Neural cell (in vitro differentiated cells): ENCODE measurements at regions not wholly inside any gene's neighbourhood (a gene's known extent, or its start where the extent isn't known, plus 50 kb on each side); places are given as distances from the start of the nearest gene placed in this dataset.
"Not testable (repeated sequence)": the region's sequence is repeated elsewhere in the genome, so short reads cannot be mapped to it uniquely, and the experiment has no call there.

ENCODE experiments used
- CTCF ChIP-seq: fragments of 450-650 bp; IDR thresholded peaks from 2 replicates; pipeline ENCODE4 v1.5.1; 2014; ENCODE audit warnings: antibody characterized with exemption, mild to moderate bottlenecking, moderate library complexity; ENCODE audit not compliant: poor library complexity, severe bottlenecking
- EP300 ChIP-seq: fragments of 450-650 bp; conservative IDR thresholded peaks from 2 replicates; pipeline ENCODE4 v1.6.1; 2014; ENCODE audit warnings: antibody characterized with exemption, mild to moderate bottlenecking, moderate library complexity; ENCODE audit not compliant: poor library complexity, severe bottlenecking
- EZH2 ChIP-seq: fragments of 200-600, 300-800 bp; shearing (Covaris generic), sonication (generic); IDR thresholded peaks from 2 replicates; pipeline ENCODE4 v1.6.1; 2014; ENCODE audit warnings: antibody characterized with exemption, low read length, borderline replicate concordance, mild to moderate bottlenecking; ENCODE audit not compliant: insufficient read depth, poor library complexity, severe bottlenecking
- MXI1 ChIP-seq: fragments of 450-650 bp; conservative IDR thresholded peaks from 2 replicates; pipeline ENCODE4 v1.6.1; 2014; ENCODE audit warnings: antibody characterized with exemption, mild to moderate bottlenecking; ENCODE audit not compliant: poor library complexity, severe bottlenecking
- POLR2AphosphoS5 ChIP-seq: IDR thresholded peaks from 2 replicates; pipeline ENCODE4 v1.6.1; 2012
- RAD21 ChIP-seq: fragments of 450-650 bp; conservative IDR thresholded peaks from 2 replicates; pipeline ENCODE4 v1.6.1; 2014; ENCODE audit warnings: antibody characterized with exemption, mild to moderate bottlenecking, moderate library complexity
- REST ChIP-seq: IDR thresholded peaks from 2 replicates; pipeline ENCODE4 v1.6.1; 2012; ENCODE audit warnings: borderline replicate concordance
- TAF1 ChIP-seq: IDR thresholded peaks from 2 replicates; pipeline ENCODE4 v1.6.1; 2012; ENCODE audit warnings: low read depth

- TF ChIP-seq CTCF, EZH2, RAD21, TAF1, REST, EP300, MXI1, POLR2AphosphoS5: not testable (repeated sequence)
Measured at GRCh38 chr1:149279512-149279911, 176.2 kb upstream of the NBPF9 start.
